ENCODE measurements at regions not wholly inside any gene's neighbourhood (a gene's known extent, or its start where the extent isn't known, plus 50 kb on each side); places are given as distances from the start of the nearest gene placed in this dataset.

DNA sequence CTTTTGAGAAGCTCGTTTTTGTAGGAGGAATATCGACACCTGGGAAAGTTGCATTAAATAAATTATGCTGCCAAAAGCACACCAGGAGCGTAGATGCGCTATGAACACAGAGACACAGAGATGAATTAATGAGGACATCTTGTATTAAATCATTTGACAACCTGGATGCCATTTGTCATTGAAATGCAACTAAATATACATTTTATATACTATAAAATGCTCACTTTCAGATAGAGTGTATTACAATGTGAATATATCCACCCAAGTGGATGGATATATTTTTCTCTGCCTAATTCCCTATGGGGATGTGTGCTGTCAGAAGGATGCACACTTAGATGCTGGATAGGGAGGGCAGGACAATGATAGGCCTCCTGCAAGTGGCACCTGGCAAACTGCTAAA lies 426.2 kb downstream of the RIT2 start:
- TF ChIP-seq, protein P1, sequence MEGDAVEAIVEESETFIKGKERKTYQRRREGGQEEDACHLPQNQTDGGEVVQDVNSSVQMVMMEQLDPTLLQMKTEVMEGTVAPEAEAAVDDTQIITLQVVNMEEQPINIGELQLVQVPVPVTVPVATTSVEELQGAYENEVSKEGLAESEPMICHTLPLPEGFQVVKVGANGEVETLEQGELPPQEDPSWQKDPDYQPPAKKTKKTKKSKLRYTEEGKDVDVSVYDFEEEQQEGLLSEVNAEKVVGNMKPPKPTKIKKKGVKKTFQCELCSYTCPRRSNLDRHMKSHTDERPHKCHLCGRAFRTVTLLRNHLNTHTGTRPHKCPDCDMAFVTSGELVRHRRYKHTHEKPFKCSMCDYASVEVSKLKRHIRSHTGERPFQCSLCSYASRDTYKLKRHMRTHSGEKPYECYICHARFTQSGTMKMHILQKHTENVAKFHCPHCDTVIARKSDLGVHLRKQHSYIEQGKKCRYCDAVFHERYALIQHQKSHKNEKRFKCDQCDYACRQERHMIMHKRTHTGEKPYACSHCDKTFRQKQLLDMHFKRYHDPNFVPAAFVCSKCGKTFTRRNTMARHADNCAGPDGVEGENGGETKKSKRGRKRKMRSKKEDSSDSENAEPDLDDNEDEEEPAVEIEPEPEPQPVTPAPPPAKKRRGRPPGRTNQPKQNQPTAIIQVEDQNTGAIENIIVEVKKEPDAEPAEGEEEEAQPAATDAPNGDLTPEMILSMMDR (IDR thresholded peaks at IDR 0.05; ENCODE audit: low read depth, low read length) = no peak
- DNase-seq (ENCODE audit: low read depth in 2 of 2) = no peak
- H3K4me3 ChIP-seq (replicated peaks in 1 of 2; ENCODE audit: low read depth in 2 of 2, low read length in 2 of 2) = no peak overlapping the region
